GM23248 (cell line): ENCODE measurements at regions not wholly inside any gene's neighbourhood (a gene's known extent, or its start where the extent isn't known, plus 50 kb on each side); places are given as distances from the start of the nearest gene placed in this dataset.

Experiments
- EZH2 ChIP-seq: fragments of 200-600 bp; sonication (generic); IDR thresholded peaks from 2 replicates; pipeline ENCODE4 v1.6.1; 2018; ENCODE audit warnings: antibody characterized with exemption, mild to moderate bottlenecking; ENCODE audit not compliant: insufficient read depth, poor library complexity, severe bottlenecking
- EZH2phosphoT487 ChIP-seq: fragments of 200-600 bp; sonication (generic); IDR thresholded peaks from 2 replicates; pipeline ENCODE4 v1.6.1; 2018; ENCODE audit warnings: antibody characterized with exemption, moderate library complexity, mild to moderate bottlenecking, low read depth; ENCODE audit not compliant: insufficient read depth

DNA sequence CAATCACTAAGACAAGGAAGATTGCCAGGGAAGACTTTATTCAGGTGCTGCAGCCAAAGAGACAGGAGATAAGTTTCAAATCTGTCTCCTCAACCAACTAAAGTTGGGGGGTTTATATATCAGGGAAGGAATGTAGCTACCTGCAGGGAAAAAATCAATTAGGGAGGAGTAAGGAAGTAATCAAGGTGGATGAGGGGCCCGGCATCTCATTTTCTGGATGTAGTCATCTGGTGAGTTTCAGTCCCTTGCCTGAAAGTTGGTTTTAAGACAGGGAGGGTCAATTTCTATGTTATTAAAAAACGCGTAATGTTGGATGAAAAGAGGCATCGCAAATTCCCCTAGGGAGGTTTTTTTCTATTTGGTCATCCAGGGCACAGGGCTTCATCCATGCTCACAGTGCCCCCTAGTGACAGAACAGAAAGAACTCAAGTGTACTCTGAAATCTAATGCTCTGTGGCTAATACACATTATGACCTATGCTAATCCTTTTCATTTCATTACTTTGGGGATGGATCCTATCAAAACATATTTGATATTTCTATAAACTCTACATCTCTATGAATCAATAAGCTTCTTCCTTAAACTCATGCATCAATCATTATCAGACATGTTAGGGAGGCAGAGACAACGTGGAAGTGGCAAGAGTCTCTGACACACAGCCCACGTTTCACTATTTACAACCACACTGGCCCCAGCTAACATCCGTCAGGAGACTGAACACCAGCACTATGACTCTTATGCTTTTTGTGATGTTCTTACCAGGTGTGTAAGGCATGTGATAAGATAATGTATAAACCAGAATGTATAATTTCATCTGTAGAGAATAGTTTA, 1577.0 kb upstream of the TENM3 start:
- TF ChIP-seq EZH2 (no peak), EZH2phosphoT487 (no peak)
